HG02840 (cell line): ENCODE measurements at regions not wholly inside any gene's neighbourhood (a gene's known extent, or its start where the extent isn't known, plus 50 kb on each side); places are given as distances from the start of the nearest gene placed in this dataset.
A peak's percentile ranks its signal among the peaks of the same experiment; 100 is the strongest.

Experiments
- ATAC-seq: cut with Tn5 transposase; IDR thresholded peaks from one replicate; pipeline ENCODE4 v1.9.1; 2021; ENCODE audit warnings: mild to moderate bottlenecking, moderate library complexity, moderate number of reproducible peaks; ENCODE audit not compliant: unreplicated experiment, low FRiP score

DNA sequence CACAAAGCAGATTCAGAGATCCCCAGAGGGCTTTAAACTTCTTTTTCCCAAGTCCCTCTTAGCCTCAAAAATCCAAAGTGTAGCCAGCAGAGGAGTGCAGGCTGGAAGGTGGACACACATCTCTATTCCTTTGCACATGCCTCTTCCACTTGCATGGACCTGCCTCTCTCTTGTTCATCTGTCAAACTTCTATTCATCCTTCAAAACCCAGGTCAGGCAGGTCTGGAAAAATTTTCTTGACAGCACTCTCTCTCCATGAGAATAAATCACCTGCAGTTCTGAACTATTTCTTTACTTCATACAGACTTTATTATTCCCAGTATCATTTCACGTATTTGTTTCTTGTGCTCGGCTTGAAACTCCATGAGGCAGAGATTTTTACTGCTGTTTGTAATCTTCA is 127.5 kb downstream of the SS18 start:
- no peak for ATAC-seq

GRCh38 chr18:25962176-25962575 is 128.2 kb downstream of the SS18 start:
- no peak for ATAC-seq

- no peak for ATAC-seq
Measured at GRCh38 chr18:25957017-25957416, 133.4 kb downstream of the SS18 start.

- no peak for ATAC-seq
Measured at GRCh38 chr18:25953111-25953510, 137.3 kb downstream of the SS18 start.

DNA sequence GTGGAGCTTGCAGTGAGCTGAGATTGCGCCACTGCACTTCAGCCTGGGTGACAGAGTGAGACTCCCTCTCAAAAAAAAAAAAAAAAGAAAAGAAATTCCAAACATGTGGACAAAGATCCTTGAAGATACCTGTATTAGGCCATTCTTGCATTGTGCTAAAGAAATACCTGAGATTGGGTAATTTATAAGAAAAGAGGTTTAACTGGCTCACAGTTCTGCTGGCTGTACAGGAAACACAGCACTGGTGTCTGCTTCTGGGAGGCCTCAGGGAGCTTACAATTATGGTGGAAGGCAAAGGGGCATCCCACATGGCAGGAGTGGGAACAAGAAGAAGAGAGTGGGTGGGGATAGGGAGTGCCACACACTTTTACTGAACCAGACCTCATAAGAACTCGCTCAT is 140.1 kb downstream of the SS18 start:
- no peak for ATAC-seq

GRCh38 chr18:25946540-25946939 is 143.9 kb downstream of the SS18 start:
- ATAC-seq = no peak

GRCh38 chr18:25935356-25935755 is 155.1 kb downstream of the SS18 start:
- ATAC-seq = no peak

DNA sequence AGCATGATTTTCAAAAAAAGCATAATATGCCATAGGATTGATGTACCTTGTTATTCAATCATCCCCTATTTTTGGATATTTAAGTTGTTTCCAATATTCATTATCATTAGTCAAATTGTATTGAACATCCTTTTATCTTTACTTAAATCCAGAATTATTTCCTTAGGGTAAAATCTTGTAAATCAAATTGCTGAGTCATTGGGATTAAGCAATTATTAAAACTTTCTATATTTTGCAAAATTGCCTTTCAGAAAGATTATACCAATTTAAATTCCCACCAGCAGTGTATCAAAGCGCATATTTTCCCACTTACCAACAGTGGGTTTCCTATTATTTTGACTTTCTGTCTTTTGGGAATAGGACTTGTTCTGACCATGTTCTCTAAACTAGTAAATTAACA is 159.3 kb downstream of the SS18 start:
- ATAC-seq = no peak

DNA sequence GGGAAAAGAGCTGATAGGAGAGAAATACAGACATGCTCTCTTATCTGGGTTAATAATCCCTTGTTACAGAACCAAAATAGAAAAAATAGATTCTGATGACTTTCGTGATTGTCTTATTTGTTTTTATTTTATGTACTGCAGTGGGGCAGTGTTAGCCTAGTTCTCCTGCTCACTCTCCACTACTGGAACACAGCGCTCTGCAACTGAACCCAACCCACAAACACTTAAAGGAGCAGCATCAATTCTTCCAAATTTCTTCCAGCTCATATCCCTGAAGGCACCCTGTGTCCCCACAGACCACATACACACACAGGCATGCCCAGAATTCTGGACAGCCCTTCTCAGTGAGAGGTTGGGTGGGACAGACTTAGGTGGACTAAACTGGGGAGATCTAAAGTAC is 160.6 kb downstream of the SS18 start:
- ATAC-seq = no peak

DNA sequence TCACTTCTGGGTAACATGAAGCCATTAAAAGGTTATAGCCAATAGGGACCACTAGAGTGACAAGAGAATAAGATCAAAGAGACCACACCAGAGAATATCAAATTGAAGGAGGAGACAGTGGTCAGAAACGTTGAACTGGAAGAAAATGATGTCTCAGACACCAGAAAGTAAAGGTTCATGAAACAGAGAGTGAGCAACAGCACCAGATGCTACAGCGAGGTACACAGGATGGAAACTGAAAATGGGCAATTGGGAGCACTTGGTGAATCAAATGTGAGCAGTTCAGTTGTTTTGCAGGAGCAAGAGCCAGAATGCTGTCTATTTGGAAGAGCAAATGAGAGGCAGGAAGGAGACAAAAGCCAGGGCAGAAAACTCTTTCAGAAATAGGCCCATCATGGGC is 162.6 kb downstream of the SS18 start:
- no peak for ATAC-seq

- no peak for ATAC-seq
Measured at GRCh38 chr18:25923193-25923592, 167.2 kb downstream of the SS18 start.

DNA sequence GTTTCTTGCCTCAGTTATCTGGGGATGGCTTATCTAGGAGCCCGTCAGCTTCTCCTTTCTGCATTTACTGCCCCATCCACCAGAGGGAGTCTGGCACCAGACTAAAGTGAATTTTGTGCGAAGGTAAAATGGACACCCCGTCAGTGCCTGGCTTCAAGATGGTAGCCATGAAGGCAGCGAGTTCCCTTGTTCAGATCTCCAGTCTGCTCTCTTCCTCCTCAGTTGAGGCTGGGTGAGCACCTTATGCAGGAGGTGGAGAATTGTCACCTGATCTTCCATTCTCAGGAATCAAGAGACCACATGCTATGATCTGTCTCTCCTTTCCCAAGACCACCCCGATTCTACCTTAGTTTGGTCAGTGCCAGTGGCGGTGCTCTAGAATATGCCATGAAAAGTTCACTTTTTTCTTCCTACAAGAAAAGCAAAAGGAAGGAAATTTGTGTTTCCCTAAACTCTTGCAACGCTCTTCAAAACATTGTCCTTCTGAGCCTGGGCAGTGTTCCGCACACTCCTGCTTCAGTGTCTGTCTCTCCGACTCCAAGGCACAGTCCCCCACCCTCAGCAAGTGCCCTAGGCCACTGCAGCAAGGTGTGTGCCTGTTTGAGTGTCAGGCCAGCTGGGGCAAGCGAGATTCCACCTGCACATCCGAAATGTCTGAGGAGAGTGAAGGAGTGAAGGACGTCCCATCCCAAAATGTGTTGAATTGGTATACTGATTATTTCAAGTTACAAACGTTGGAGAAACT is 168.6 kb downstream of the SS18 start:
- no peak for ATAC-seq

GRCh38 chr18:25915907-25916306 is 174.5 kb downstream of the SS18 start:
- ATAC-seq = no peak

DNA sequence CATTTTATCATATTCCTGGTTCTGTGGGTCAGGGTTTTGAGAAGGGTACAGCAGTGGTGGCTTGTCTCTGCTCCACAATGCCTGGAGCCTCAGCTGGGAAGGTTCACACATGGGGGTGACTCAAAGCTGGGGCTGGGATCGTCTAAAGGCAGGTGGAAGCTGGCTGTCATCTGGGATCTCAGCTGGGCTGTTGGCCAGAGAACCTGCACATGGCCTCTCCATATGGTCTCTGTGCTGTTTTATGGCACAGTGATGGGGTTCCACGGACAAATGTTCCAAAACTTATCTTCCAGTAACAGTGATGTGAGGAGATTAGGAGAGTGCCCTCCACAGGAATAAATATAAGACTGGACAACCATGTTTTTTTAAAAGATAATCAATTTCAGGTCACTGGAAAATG is 191.4 kb downstream of the SS18 start:
- no peak for ATAC-seq

GRCh38 chr18:25896956-25897355 is 193.5 kb downstream of the SS18 start:
- ATAC-seq = no peak

DNA sequence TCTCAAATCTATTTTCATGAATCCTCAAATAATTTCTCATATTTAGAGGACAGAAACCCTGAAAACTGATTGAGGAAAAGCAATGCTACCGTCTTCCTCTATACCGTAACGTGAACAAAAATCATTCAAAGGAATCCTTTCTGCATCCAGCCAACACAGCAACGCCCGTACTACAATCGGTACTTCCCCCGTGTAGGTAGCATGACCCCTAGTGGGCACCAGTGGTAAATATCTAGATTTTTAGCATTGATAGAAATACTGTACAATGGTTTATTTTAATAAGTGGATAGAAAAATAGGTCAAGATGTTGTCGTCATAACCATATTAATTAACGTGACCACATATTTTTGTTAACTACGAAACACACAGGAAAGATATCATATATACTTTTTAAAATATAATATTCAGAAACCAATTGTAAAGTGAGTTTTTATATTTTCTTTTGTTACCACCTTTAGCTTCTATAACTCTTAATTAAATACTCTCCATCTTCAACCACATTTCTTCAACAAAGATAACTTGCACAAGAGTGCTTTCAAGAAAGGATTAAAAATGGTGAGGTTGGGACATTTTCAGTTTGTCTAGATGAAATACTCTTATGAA is 194.1 kb downstream of the SS18 start:
- peak; percentile 60 for ATAC-seq

- ATAC-seq = no peak
Measured at GRCh38 chr18:25895518-25895917, 194.9 kb downstream of the SS18 start.

- ATAC-seq = no peak
Measured at GRCh38 chr18:25886283-25886682, 204.1 kb downstream of the SS18 start.

DNA sequence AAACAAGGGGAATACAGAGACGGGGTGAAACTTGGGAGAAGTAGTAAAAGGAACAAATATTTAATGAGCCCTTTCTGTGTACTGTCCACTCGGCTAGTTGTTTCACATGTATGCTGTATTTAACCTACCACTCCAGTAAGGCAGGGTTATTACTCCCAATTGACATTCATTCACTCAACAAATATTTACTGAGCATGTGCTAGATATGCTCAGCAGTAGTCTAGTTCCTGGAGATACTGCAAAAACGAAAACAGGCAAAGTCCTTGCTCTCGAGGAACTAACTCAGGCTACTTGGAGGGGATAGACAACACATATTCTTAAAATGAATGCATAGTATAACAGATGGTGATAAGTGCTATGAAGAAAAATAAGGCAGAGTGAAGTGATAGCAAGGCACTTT is 207.3 kb downstream of the SS18 start:
- no peak for ATAC-seq

DNA sequence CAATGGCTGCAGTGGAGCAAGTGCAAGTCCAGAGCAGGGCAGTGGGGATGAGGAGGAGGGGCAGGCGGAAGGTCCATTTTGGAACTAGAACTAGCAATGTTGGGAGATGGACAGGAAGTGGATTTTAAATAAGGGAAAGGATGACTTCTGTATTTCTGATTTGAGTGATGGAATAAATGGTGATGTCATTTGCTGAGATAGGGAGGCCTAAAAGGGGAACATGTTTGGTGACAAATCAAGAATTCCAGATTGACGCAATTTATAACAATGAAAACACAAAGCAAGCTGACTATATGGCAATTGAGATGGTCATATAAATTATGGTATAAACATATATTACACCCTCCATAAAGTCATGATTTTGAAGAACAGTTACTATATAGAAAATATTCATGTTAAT is 209.3 kb downstream of the SS18 start:
- no peak for ATAC-seq

DNA sequence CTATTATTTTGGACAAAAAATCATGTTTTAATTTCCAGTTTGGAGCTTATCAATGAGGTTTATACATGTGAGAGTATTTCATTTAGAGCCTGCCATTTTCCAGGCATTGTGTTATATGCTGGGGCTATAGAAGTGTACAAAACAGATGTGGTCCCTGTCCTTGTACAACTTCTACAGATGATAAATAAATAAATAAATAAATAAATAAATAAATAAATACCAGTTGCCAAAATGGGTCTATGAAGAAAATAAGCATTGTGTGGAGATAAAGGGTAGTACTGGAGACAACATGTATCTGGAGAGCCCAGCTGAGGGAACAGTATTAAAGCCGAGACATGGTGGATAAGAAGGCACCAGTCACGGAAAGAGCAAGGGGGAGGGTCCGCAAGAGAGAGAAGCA is 210.0 kb downstream of the SS18 start:
- ATAC-seq = no peak

GRCh38 chr18:25876330-25876948 is 214.0 kb downstream of the SS18 start:
- no peak for ATAC-seq
